ENCODE measurements at regions not wholly inside any gene's neighbourhood (a gene's known extent, or its start where the extent isn't known, plus 50 kb on each side); places are given as distances from the start of the nearest gene placed in this dataset.
A peak's percentile ranks its signal among the peaks of the same experiment; 100 is the strongest.

DNA sequence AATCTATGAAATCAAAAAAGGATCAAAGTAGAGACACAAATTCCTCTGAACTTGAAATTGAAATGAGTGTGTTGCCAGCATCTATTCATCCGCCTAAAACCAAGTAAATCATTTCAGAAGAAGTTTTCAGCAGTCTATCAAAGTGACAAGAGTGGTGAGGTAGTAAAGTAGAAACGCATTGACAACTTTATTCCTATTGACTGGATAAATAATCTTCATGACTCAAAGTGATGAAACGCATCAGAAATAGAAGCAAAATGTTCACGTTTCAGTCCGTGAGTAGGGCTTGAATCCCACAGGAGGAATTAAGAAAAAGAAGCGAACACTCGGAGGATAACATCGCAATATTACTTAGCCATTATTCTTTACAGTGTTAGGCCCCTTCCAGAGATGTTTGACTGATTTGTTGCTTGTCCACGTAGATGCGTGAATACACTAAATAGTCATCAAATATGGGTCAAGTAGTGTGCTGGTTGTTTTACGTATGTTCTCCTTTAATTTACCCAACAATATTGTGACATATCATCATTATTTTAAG lies 314.4 kb downstream of the PLK2 start:
- DNase-seq = no peak

DNA sequence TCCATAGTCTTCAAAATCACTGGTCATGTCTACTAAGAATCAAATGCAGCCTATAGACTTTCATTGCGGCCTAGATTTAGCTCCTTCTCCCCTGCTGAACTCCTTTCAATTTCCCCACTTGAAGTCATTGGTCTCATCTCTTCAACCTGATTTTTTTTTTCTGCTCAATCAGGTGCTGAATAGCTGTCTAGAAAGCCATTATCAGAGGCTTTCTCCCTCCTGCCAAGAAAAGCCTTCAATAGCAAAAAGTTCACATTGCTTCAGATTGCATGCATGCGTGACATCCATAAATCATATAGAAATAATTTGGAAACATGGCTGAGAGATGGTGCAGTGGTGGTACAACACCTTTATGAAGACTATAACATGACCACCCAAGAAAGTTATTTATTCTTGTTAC lies 316.2 kb downstream of the PLK2 start:
- no peak for DNase-seq

DNA sequence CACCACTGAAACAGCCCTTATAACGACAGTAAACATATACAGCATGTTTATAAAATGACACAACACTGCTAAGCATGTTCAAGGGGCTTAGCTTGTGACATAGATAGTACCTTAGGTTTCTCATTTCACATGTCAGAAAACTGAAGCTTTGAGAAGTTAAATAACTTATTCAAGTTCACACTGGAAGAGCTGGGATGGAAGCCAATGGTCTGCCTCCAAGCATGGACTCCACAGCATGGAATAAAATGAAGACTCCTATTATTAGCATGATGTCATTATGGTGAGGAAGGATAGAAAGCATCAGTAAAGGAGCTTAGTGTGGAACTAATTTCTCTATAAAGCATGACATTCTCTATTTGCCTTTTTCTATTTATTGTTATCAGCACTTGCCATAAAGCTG lies 316.7 kb downstream of the PLK2 start:
- no peak for DNase-seq

DNA sequence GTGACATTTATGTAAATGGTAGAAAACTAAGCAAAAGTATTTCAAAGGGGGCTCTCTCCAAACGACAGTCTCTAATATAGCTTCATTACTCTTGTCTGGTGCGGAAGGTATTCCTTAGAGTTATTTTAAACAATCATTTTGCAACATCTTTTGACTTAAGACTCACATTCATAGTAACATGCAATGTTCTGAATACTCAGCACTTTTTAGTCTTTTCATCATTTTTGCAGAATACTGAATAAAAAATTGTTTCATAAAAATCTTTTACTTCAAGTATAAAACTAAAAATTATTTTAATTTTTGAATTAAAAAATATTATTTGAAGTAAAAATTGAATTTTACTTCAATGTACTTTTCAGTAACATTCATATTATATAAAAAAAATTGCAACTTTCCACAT lies 321.1 kb downstream of the PLK2 start:
- DNase-seq = no peak

DNA sequence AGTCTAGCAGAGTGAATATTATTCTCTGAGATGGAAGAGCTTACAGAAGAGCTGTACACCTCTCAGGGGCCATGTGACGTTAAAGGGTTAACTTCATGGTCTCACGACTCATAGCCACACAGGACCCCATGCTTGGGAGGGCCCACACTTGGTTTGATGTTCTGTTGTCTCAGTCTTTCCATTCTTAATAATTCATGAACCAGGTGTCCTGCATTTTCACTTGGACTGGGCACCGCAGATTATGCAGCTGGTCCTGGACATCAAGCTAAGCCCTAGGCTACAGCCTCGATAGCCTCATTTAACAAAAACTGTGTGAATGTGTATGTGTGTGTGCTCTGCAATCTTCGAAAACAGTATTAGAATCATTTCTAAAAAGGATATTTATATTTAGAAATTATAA lies 323.5 kb downstream of the PLK2 start:
- no peak for DNase-seq

DNA sequence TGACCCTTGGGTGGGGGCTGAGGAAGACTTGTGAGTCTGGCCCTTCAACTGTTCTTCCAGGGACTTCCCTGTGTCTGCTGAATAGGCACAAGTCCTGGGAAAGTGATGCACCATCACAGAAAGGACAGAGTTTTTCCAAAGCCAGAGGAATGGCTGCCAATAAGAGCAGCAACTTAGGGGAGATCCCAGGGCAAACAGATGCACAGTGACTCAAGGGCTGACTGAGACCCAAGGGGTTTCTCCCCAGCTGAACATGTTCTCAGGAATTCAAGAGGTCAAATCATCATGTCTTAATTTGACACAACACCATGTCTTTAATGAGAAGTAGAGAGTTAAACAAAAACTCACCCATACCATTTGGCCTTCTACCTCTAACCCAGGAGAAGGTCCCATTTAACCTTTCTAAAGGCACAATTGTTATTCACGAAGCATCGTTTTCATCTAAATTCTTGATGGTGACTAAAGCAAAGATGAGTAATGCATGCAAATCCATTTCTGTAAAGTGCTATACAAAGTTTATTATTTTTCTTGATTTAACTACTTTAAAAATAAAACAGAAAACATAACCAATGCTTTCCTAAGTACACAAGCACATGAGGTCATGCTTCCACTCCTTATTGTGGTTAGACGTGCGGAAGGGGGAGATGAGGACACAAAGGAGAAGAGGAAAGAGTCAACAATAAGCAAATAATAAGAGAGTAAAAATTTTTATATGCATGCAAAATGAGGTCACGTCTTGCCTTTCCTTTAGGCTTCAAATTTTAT lies 324.1 kb downstream of the PLK2 start:
- DNase-seq = no peak

DNA sequence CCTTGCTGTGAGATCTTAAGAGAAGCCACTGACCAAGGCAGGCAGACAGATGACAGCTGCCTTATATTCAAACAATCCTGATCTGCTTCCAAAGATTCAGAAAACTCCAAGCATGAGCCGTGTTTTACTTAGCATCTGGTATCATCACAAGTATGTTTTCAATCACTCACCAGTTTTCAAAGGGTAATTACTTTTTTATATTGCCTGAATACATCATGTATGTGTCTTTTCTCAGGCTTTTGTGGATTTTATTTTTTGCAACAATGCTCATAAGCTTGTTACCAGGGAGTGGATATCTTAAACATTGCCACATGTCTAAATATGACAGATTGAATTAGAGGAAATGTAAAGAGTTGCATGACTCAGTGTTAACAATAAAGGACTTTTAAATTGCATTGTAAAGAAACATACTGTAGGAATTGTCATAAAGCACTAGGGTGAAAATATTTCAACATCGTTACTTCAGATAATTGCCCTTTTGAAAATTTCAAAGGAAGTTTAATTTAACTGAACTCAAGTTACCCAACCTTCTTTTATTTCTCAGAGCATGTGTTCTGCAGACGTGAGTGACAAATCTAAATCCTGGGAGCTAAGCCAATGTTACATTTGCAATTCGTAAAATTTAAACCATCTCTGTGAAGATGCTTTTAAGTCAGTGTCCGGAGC lies 326.1 kb downstream of the PLK2 start:
- no peak for DNase-seq

DNA sequence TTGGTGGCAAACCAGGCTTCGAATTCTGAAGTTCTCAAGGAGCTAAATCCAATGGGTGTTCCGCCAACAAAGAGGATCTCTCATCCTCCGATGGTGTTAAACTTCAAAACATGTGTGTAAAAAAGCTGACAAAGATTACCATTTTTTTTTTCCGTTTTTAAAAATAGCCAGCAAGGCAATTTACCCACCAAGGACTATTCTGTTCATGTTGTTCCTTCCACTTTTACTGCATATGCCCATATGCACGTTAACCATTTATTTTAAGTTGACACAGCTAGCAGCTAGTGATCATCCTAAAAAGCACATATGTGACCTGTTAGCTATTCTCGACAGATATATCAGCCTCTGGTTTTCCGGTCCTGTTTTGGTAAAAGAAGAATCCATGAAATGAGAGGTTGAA lies 326.7 kb downstream of the PLK2 start:
- no peak for DNase-seq

DNA sequence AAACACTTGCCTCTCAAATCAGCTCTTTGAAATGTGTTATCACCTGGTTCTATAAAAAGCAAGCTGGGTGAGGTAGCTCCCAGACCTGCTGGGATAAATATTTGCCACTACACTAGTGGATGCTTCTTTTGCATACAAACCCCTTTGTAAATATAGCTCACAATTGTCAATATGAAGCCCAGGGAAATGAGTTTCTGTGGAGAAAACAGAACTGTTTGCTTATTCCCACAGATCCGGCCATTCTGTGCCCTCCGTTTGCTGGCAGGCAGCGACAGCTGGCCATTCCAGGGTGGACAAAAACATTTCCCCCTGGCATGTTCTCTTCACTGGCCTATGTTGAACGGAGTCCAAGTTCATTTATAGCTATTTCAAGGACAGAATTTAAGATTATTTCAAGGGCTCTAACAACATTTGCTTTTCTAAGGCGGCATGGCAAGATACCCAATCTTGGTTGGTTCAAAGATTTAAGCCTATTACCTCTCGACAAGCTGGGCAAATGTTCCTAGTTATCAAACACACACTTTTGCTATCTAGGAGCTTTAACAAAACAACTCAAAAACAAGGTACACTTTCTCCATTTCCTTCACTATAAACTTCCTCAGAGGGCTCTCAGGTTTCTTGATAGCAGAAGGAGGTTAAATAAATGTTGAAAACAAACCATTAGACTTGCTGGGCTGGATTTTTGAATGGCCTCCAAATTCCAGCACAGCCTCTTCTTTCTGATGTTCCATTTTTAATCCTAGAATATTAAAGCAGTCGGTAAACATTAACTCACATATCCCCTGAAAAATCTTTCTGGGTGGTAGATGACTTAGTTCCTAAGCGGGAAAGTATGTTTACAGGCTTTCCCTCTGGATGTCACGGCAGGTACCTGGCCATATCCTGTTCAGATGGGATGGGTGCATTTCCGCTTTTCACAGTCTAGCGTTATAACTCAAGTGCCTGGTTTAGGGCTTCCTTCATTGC lies 332.3 kb downstream of the PLK2 start:
- peak; percentile 47 for DNase-seq

DNA sequence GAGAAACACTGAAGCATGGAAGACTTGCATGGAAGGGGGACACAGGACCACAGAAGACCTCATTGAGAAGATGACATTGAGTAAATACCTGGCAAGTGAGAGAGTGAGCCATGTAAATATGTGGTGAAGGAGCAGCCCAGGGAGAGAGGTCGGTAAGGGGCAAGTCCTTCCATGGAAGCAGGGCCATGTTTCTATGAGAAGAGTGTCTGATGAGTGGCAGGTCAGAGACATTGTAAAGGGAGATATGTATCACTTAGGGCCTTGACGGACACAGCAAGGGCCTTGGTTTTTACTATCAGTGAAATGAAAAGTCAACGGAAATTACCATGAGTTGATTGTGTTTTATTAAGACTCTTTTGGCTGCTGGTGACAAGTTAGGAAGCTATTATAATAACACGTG lies 336.4 kb downstream of the PLK2 start:
- DNase-seq = no peak

DNA sequence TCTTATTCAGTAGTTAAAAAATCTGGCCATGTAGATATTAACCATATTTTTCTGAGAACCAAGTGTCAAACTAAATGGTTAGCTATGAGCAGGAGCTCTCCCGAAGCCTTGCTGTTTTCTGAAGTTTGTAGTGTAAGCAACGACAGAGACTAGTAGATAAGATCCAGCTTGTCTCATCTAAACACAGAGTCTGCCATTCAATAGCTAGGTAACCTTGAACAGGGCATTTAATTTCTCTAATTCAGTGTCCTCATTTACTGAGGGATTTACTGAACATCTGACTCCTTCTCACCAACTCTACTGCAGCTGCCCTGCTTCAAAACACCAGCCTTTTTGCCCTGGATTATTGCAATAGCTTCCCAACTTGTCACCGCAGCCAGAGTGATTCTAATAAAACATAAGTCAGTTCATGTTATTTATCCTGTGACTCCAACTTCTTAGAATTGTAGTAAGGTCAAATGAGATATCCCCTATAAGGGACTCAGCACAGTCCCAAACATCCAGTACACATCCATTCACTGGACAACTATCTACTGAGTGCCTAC lies 337.0 kb downstream of the PLK2 start:
- no peak for DNase-seq

DNA sequence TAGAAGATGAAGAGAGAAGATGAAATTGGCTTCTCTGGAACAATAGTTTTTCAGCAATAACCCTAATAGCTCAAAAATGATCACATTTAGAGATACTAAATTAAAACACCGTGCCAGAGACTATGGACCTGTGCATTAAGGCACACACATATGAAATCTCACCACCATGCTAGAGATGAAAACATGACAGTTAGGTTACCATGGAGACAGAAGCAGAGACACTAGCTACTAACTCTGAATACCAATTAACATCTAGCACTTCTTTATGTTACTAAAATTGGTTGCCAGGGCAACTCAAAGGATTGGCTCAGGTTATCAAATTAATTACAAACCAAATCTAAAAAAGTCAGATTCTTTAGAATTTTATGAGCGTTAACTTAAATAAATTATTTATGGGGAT lies 337.7 kb downstream of the PLK2 start:
- no peak for DNase-seq

DNA sequence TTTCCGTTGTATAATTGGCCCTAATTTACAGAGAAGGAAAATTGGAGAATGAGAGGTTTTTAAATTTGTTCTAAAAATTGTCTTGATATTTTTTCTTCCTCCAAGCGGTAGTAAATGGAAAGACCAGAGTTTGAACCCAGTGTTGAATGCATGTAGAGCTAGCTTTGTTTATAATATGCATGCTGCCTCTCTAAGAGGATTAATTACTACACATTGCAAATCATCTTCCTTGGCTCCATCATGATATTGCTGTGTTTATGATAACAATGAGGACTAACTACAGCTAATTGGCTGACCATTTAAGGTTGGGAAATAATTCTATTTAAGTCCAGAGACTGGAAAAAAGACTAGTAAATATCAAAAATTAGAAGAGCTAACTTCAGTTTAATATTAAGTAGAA lies 338.5 kb downstream of the PLK2 start:
- no peak for DNase-seq

DNA sequence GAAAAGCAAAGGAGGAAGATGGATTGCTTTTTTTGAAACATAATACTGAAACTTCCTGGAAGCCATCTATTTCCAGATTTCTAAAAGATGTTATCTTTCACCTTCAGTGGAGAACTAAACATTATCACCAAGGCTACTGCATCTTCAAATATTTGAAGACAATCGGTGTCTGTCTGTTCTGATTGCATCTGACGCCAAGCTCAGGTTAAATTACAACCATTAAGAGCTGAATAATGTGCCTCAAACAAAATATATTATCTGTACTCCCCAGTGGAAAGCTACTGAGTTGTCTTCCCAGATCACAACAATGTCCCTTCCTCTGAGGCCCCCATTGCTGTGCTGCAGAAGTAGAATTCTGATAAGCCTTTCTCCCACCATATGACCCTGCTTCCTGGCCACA lies 342.3 kb downstream of the PLK2 start:
- no peak for DNase-seq

DNA sequence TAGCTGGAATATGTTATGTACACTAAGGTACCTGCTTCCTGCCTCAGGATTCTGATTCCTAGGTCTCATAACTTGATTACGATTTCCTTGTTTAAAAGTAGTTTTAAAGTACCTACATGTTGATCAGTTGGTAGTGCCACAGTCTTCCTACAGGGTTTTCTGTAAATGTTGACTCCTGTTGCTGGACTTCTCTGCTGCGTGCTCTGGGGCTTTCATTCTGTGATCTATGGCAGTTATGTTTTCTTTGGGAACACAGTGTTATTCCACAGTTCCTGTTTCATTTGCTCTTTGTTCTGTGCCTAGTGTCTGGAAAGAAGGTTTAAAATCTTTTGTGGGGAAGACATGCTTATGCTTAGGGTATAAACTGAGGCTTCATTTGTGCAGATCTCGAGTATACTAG lies 343.5 kb downstream of the PLK2 start:
- no peak for DNase-seq

DNA sequence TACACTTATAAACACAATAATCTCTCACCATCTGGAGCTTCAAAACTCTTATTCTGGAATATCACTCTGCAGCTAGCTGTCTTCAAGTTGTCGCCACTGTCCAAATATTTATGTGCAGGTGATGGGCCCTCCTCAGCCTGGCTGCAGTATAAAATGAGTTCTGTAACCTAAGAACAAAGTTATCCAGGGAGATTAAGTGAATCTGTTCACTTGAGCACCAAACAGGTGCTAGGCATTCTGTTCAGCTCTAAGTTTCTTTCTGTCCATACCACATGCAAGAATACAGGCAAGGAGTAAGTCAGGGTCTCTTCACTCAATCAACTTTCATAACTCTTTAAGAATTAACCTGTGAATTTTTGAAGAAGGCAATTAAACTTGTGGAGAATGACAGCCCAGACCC lies 344.1 kb downstream of the PLK2 start:
- peak; percentile 65 for DNase-seq

DNA sequence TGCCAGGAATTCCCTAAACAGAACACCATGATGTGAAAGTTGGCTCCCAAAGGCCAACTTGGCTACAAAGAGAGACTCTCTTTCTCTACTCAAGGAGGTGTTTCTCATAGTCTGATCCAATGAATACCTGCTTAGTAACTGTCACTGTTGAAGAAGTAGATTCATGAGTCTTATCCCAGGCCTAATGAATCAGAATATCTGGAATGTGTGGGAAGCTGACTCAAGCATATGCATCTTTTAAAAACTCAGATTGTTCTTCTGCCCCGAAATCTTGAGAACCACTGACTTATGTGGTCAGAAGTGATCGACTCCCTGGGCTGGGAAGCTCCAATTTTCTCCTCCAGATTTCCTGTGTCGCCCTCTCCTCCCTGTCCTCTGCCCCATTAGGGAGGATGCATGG lies 345.6 kb downstream of the PLK2 start:
- DNase-seq = no peak

DNA sequence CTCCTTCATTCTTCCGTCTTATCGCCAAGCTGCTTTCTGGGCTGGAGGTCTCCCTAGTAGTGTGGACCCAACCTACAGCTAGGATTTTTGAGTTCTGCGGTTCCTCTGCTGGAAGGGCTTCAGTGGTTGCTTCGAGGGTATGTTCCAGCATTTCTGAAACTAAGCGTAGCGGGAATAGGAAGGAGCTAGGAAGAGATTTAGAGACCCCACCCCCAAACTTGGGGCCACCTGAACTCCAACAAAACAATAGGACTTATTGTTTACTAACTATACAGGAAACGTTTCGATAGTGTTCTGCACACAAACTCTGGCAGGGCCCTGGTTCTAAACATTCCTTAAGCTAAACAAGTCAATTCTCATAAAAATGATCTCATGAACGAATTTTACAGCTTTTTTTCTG lies 346.7 kb downstream of the PLK2 start:
- no peak for DNase-seq

DNA sequence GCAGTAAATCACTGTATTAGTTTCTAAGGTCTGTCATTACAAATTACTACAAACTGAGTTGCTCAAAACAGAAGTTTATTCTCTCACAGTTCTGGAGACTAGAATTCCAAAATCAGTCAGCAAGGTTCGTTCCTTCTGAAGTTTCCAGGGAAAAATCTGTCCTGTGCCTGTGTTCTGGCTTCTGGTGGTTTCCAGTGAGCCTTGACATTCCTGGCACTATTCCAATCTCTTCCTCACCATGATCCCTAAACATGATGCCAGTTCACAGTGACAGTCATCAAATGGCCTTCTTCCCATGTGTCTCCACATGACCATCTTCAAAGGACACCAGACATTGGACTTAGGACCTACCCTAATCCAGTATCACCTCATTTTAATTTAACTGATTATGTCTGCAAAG lies 351.4 kb downstream of the PLK2 start:
- no peak for DNase-seq

DNA sequence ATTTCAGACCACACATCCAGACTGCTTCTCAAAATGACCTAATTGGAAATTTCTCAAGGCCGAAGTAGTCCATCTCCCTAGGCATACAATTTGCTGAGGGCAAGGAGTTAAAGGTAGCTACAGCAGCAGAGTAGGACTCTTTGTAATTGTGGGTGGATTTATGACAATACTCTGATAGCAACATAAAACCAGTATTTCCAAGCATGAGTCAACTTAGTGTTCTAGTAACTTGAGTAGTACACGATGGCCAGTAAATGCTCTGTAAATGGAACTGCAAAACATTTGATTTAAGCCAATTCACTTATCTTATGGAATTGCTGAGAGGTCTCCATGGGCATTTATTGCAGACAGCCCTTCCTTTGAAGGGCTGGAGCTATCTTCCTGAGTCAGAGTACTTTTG lies 352.2 kb downstream of the PLK2 start:
- DNase-seq = no peak

DNA sequence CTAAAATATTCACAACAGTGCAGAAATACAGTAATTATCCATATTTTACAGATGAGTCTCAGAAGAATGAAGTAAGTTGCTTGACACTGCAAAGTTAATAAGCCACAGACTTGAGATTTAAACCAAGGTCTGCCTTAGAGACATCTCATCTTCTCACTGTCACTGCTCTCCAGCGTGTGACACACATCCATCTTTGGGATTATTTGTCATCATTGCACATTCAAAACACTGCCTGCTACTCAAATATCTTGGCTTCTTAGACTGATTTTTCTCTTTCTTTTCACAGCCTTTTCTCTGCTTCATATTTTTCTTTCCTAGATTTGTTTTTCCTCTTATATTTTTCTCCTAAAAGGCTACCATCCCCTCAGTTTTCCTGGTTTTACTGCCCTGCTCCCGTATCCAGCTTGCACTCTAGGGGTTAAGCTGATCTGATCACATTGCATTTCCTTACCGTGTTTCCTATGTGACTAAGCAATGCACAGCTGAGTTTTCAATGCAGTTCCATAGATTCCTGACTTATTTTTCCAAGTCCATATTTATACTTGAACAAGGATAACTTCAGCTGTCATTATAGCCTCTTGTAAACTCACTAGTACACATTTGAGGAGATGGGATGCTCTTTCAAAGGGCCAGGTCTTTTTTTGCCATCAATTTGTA lies 353.0 kb downstream of the PLK2 start:
- no peak for DNase-seq

DNA sequence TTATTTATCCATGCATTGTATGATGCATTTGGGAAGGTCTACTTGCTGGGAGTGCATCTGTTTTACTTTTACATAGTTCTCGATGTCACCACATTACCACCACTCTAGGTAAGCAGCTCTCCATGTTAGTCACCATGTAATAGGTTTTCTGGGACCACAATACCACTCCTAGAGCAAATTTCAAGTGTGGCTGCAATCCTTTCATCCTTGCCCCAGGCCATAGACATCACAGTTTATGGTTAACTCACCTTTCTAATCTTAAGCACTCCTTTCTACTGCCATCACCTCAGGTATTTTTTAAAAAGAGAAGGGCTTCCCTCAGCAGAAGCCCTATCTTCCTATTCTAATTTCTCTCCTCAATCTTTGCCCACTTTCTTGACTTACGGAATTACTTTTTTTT lies 354.1 kb downstream of the PLK2 start:
- DNase-seq = no peak

DNA sequence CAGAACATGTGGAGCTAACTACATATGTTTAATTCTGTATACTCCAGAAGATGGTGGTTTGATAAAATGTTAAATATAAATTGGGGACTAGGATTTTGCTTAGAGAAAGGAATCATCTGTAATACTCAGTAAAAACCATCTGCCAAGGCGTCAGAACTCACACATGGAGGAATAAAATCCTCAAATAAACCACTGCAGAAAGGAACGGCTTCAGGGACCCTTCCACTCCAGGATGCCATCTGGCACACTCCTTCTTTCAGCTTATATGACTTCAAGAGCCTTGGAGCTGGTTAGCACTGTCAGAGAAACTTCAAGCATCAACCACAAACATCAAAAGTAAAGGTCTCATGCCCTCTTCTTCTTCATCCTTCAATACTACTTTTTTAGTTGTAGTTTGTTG lies 360.6 kb downstream of the PLK2 start:
- DNase-seq = peak; percentile 96

All from NCI-H524 treated with DMSO at 0.1 percent for 48 hours (cell line).